ENCODE measurements at regions not wholly inside any gene's neighbourhood (a gene's known extent, or its start where the extent isn't known, plus 50 kb on each side); places are given as distances from the start of the nearest gene placed in this dataset.

DNA sequence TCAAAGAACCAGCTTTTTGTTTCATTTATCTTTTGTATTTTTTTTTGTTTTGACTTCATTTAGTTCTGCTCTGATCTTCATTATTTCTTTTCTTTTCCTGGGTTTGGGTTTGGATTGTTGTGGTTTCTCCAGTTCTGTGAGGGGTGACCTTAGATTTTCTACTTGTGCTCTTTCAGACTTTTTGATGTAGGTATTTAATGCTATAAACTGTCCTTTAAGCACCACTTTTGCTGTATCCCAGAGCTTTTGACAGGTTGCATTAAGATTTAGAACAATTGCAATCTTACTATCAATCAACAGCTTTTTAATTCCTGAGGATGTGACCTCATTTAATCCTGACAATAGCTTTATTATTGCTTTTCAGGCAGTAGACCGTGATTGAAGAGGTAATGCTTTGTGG lies 94.3 kb downstream of the ZNF280B start:
- in situ Hi-C loops (cut with HindIII; ENCODE audit: low sequenced_read_pairs), result no loop called here

DNA sequence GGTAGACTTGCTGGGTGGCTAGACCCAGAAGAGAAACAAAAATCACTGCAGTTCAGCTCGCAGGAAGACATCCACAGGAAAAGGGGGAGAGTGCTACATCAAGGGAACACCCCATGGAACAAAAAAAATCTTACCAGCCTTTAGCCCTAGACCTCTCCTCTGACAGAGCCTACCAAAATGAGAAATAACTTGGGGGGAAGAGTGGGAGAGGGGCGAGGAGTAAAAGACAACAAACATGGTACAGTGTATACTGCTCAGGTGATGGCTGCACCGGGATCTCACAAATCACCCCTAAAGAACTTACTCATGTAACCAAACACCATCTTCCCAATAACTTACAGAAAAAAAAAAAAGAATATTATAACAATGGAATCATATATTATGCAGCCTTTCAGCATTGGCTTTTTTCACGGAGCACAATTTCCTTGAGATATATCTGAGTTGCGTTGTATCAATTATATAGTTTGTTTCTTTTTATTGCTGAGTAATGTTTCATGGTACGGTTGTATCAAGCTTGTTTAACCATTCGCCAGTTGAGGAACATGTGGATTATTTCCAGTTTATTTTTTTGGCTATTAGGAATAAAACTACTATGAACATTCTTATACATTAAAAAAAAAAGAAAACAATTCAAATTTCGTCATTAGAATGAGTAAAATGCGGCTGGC lies 90.9 kb downstream of the ZNF280B start:
- in situ Hi-C loops (cut with HindIII; ENCODE audit: low sequenced_read_pairs), result no loop called here

DNA sequence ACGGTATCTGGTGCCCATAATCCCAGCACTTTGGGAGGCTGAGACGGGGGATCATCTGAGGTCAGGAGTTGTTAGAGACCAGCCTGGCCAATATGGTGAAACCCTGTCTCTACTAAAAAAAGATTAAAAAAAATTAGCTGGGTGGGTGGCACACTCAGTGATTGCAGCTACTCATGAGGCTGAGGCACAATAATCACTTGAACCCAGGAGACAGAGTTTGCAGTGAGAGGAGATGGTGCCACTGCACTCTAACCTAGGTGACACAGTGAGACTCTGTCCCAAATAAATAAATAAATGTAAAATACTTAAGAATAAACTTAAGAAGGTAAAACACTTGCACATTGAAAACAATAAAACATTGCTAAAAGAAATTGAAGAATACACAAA lies 90.4 kb downstream of the ZNF280B start:
- in situ Hi-C loops (cut with HindIII; ENCODE audit: low sequenced_read_pairs), result no loop called here

DNA sequence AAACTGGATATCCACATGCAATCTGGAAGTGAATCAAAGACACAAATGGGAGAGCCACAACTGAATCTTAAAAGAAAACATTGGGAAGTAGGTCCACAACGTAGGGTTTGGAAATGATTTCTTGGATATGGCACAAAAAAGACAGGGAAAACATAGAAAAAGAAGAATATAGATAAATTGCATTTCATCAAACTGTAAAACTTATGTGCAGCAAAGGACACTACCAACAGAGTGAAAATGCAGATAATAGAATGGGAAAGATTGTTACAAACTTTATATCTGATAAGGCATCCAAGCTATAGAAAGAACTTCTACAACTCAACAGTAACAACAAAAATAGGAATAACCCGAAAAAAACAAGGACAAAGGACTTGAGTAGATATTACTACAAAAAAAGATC lies 89.6 kb downstream of the ZNF280B start:
- in situ Hi-C loops (cut with HindIII; ENCODE audit: low sequenced_read_pairs), result no loop called here

DNA sequence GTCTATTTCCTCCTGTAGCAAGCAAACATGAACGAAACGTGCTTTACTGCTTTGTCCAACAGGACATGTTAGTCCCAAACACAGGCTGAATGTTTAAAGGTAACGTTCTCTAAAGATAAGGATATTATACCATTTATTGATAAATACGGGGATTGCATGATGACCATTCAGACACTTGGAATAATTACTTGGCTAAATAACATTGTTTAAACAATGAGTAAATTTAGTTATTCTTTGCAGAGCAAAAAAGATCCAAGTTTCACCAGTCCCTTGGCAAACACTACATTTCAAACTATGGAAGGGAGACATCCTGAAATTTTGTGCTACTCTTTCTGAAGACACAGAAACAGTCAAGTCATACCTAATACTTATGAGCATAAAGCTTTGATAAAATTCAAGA lies 88.0 kb downstream of the ZNF280B start:
- in situ Hi-C loops (cut with HindIII; ENCODE audit: low sequenced_read_pairs), result no loop called here

DNA sequence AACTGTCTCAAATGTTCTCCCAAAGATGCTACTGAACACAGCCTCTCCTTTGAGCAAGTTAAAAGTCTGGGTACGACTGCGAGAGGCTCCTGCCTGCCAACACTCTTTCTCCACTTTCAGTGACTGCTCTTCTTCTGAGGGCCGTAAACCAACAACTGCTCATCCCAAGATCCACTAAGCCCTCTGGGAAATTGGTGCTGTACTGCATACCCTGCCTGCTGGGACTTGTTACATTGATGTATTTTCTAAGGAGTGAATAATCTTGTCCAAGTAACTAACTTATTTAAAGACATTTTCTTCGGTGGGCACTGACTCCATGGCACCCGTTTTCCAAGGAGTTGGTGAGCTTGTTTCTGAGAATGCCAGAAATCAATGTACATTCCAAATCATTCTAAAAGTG lies 87.2 kb downstream of the ZNF280B start:
- in situ Hi-C loops (cut with HindIII; ENCODE audit: low sequenced_read_pairs), result no loop called here

DNA sequence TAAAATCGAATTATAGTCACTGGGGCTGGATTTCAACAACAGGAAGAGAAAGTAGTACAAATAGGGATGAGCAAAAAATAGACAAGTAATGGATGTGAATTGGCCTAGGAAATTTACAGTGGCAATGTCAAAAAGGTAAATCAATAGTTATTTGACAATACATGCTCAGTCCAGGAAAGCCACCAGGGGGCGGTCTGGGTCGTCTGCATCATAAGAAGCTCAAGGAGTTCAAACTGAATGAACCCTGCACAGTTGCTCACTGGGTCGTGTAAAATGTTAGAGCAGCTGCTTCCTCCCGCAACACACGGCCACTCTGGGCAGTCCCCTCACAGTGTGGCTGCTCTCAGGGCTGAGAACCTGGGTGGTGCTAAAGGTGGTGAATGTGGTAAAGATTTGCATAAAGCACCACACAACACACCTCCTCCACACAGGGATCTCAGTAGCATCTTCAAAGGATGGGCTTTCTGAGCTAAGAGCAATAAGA lies 85.9 kb downstream of the ZNF280B start:
- in situ Hi-C loops (cut with HindIII; ENCODE audit: low sequenced_read_pairs), result no loop called here

DNA sequence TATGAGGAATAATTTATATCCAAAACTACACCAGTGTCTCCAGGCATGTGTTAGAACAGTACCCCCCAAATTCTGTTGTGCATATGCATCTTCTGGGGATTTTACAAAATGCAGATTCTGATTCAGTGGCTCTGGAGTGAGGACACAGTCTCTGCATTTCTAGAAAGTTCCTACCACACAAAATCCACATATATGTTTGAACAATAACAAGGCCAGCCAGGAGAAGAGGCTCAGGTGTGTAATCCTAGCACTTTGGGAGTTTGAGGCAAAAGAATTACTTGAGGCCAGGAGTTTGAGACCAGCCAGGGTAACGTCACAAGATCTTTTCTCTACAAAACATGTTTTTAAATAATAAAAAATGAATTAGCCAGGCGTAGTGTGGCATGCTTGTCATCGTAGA lies 84.9 kb downstream of the ZNF280B start:
- in situ Hi-C loops (cut with HindIII; ENCODE audit: low sequenced_read_pairs), result no loop called here

DNA sequence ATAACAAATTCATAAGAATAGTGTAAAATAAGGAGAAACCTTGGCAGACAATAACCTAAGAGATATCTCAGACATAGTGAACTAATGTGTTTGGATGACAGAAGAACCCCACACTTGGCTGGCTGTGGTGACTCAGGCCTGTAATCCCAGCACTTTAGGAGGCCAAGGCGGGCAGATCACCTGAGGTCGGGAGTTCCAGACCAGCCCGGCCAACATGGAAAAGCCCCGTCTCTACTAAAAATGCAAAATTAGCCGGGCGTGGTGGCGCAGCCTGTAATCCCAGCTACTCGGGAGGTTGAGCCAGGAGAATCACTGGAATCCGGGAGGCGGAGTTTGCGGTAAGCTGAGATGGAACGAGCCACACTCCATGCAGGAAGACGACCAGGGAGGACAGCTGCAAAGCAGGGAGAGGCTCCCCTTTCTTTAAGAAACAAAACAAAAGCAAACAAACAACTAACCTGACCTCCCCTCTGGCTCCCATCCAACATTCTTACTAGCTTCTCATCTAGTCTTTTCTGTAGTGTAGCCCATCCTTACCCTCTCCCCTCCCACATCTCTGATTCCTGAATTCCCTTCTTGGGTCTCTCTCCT lies 84.2 kb downstream of the ZNF280B start:
- in situ Hi-C loops (cut with HindIII; ENCODE audit: low sequenced_read_pairs), result no loop called here

DNA sequence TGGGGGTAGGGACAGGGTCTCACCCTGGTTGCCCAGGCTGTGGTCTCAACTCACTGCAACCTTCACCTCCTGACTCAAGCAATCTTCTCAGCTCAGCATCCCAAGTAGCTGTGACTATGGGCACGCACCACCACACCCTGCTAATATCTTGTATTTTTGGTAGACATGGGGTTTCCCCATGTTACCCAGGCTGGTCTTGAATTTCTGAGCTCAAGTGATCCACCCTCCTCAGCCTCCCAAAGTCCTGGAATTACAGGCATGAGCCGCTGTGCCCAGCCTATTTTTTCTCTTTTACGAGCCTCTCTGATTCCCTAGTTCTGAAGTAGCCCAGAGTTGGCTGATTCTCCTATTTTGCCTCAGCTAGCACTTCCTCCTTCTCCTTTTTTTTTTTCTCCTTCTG lies 83.6 kb downstream of the ZNF280B start:
- in situ Hi-C loops (cut with HindIII; ENCODE audit: low sequenced_read_pairs), result no loop called here

DNA sequence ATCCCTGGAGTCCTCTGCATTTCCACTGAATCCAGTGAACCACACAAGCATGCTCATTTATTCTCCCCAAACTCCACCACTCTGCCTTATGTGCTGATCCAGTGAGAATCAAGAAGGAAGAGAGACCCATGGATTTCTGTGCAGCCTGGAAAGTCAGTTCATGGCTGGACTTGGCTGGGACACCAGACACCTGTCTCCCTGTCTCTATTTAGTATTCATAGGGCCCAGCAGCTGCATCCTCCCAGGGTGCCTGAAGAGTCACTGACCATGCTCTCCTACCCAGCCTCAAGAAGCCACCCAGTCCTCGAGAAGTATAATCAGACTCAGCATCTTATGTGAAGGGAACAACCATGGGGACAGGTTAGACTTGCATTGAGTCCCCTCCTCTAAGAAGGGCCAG lies 83.2 kb downstream of the ZNF280B start:
- in situ Hi-C loops (cut with HindIII; ENCODE audit: low sequenced_read_pairs), result no loop called here

DNA sequence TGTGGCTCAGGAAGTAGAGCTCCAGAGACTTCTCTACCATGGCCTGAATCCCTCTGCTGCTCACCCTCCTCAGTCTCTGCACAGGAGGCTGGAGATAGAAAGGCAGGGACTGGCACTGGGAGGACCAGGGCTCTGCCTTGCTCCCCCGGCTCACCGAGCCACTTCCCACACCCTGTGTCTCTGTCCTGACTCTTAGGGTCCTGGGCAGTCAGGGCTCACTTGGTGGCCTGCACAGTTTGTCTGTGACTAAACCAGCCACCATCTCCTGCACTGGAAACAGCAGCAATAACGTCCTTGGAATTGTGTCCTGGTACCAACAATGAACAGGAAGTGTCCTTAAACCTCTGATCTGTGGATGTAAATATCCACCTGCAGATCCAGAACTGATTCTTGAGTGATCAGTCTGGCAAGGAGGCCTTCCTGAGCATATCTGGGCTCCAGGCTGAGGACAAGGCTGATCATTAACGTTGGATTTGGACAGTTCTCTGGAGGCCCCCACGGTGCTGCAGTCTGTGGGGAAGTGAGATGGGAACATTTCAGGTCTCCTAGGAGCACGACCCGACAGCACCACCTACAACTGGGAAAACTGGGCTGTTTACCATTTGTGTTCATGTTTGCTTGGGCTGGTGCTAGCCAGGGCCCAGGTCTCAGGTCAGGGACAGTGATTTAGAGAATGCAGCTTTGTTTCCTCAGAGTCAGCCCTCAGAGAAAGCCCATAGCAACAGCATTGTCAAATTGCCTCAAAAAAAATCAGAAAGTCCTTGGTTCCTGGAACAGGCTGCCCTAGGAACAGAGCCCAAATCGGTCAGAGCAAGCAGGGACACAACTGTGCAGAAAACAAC lies 82.5 kb downstream of the ZNF280B start:
- in situ Hi-C loops (cut with HindIII; ENCODE audit: low sequenced_read_pairs), result no loop called here

DNA sequence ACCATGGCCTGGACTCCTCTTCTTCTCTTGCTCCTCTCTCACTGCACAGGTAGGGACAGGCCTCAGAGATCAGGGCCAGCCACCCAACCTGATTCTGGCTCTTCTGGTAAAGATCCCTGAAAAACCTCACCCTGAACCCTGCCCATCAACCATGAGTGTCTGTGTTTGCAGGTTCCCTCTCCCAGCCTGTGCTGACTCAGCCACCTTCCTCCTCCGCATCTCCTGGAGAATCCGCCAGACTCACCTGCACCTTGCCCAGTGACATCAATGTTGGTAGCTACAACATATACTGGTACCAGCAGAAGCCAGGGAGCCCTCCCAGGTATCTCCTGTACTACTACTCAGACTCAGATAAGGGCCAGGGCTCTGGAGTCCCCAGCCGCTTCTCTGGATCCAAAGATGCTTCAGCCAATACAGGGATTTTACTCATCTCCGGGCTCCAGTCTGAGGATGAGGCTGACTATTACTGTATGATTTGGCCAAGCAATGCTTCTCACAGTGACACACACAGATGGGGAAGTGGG lies 80.9 kb downstream of the ZNF280B start:
- in situ Hi-C loops (cut with HindIII; ENCODE audit: low sequenced_read_pairs), result no loop called here

DNA sequence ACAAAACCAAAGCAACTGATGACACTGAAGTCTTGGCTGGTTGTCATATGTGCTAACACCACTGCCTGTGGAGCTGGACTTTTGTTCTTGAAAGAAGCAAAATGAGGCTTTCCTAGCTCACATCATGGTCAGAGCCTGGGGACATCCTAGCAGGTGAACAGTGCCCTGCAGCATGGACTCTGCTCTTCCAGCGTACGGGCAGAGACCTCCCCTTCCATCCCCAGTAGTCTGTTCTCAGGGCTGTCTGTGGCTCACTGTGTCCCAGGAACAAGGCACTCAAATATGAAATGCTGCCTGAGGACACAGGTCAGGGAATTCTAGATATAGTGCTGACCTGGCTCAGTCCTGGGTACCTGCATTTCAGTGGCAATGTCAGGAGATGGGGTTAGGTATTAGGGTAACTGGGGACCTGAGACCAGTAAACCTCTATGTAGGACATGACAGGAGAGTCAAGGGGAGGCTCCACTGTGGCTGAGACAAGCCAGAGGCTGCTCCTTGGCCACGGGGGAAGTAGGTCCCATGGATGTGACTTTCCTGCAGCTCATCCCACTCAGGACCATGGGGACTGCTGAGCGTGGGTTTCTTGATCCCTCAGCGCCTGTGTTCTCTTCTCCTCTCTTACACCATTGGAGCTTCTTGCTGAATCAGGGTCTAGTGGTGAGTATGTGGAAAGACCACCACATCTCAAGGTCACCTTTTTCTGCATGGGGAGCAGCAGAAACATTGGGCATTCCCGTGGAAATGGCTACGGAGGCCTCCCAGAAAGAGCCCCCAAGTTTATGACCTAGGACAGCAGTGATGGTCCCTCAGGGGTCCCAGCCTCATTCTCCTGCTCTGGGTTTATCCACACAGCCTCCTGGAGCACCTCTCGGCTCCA lies 80.1 kb downstream of the ZNF280B start:
- in situ Hi-C loops (cut with HindIII; ENCODE audit: low sequenced_read_pairs), result no loop called here

DNA sequence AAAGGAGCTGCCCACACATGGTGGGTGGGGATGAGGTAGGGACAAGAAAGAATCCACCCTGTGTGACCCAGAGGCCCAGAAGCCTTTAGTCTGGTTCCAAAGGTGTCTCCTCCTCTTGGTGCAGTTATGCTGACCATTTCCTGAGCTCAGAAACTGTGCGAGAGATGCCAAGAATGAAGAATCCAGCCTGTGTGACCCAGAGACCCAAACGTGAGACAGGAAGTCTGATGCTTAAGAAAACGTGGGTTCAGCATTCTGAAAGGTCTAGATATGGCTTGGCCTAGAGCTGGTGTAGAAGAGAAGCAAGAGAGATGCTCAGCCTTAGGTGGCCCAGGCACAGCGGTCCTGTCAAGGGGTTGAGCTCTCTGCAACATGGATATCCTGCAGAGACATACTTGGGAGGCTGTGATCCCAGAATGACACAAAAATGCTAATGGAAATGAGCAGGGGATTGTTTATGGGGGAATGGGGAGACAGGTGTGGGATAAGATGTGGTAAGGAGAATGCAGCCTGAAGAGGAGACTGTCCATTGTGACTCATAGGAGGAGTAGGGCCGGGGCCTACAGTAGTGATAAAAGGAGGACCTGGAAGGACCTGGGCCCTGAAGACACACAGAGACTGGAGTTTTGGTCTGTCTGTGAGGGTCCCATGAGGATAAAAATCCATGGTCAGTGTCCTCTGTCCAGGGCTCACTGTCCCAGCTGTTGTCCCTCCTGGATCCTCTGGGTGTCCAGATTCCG lies 79.0 kb downstream of the ZNF280B start:
- in situ Hi-C loops (cut with HindIII; ENCODE audit: low sequenced_read_pairs), result no loop called here

DNA sequence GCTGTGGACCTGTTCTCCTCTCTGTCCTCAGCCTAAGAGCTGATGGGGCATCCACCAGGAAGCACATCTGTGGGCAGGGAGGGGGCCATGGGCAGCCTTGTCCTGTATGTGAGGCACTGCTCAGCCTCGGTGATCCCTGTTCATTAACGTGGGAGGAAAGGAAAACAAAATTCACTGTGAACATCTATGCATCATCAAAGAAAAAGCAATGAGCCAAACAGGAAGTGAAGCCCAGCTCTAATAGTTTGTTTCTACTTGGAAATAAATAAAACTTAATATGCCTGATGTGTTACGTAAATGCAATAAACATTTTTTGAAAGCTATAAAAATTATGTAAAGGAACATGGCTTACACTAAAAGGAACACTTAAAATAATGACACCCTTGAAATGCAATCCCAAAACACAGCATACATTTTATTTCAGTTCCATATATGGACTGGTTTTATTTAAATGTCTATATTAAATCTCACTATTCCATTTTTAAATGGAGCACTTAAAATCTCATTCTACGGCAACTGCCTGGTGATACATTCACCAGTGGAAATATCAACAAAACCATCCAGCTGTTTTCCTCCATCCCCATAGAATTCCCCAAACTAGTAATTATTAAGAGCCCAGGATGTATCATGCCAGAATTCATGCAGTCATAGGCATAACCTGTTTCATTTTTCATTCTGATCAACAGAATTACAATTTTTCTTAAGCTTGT lies 78.3 kb downstream of the ZNF280B start:
- in situ Hi-C loops (cut with HindIII; ENCODE audit: low sequenced_read_pairs), result no loop called here

DNA sequence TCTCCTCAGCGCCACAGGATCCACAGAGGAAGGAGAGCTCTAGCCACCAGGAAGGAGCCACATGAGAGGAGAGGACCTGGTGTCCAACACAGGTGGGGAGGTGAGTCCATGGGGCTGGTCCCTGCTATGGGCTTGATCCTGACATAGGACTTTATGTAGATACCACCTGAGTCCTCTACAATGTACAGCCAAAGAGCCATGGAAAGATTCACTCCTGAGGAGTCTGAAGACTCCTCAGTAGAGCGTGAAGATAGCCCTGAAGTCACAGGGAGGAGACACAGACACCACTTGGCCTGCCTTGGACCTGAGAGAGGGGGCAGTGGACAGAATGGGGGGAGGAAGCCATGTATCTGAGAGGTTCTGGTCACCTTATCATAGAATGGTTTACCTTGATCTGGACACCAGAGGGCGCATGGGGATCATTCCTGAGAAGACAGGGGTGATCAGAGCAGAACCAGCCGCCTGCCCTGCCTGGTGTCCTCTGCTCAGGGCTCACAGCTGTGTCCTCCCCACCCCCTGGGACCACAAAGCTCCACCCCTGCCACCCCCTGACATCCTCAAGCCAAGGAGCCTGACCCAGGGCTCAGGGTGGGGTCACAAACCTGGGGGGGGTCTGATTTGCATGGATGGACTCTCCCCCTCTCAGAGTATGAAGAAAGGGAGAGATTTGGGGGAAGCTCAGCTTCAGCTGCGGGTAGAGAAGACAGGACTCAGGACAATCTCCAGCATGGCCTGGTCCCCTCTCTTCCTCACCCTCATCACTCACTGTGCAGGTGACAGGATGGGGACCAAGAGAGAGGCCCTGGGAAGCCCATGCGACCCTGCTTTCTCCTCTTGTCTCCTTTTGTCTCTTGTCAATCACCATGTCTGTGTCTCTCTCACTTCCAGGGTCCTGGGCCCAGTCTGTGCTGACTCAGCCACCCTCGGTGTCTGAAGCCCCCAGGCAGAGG lies 77.0 kb downstream of the ZNF280B start:
- in situ Hi-C loops (cut with HindIII; ENCODE audit: low sequenced_read_pairs), result no loop called here

DNA sequence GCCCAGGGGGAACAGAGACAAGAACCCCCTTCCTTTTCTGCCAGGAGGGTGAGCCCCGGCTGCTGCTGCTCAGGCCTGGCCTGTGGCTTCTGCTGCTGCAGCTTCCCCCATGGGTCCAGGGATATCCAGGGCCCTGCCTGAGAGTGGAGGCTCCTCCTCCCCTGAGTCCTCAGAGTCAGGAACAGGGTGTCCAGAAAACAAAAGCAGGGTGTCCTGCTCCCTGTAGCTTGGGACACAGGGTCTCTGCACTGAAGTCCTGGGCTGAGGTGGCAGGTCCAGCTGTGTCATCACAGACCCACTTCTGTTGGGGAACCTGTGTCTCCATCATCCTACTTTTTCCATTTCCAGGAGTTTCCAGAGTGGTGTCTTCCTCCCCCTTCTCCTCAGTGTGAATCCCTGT lies 76.1 kb downstream of the ZNF280B start:
- in situ Hi-C loops (cut with HindIII; ENCODE audit: low sequenced_read_pairs), result no loop called here

Data from DLD1 (cell line).